Hippocampal formation (tissue), 2 donors: ENCODE measurements at regions not wholly inside any gene's neighbourhood (a gene's known extent, or its start where the extent isn't known, plus 50 kb on each side); places are given as distances from the start of the nearest gene placed in this dataset.
"Not testable (repeated sequence)": the region's sequence is repeated elsewhere in the genome, so short reads cannot be mapped to it uniquely, and the experiment has no call there.

Source experiments
- DNase-seq, 2 donors: peaks; one replicate each; lab custom pipeline; 2025; lab: John Stamatoyannopoulos, UW

DNA sequence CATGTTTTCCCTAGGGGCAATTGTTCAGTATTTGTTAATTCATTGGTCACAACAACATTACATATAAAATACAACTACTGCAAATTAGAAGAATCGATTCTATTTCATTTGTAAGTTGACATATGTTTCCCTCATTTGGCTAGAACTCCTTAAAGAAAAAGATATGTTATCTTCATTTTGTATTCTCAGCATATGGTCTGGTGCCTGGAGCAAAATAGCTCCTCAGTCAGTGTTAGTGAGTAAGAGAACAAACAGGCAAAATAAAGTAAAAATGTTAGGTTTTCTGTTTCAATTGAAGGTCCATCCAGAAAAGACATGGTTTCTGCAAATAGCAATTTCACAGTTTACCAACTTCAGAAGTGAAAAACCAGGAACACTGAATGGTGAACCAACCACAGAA is 1343.1 kb downstream of the ROBO1 start:
- no peak for DNase-seq

DNA sequence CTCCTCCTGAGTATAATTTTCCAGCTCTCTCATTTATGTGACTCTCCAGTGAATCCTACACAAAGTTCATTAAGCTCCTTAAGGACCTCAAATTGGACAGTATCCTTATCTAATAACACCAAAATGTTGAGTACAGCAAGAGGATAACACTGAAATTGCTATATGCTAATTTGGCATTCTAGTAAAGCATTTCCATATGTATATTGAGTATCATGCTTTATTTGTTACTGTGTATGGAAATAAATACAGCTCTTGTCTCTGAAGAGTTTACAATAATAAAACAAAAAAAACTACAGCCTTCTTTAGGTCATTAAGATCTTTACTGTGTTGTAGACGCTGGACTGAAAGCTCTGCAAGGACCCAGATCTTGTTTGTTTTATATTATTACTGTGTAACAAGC is 1341.3 kb downstream of the ROBO1 start:
- no peak for DNase-seq

DNA sequence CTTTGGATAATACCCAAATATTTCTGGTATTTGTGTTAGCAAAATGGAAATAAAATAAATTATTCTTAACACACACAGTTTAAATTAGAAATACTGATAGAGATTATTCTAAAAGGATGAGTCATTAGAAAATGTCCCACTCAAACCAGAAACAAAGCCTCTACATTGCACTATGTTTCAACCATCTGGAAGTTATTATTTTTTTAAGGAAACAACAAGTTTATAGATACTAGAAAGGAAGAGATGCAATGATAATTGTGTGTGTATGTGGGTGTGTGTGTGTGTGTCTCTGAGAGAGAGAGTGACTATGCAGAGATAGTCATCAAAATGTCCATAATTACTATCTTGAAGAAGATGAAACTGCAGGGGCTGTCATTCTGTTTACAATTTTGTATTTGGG is 1340.5 kb downstream of the ROBO1 start:
- DNase-seq = no peak

DNA sequence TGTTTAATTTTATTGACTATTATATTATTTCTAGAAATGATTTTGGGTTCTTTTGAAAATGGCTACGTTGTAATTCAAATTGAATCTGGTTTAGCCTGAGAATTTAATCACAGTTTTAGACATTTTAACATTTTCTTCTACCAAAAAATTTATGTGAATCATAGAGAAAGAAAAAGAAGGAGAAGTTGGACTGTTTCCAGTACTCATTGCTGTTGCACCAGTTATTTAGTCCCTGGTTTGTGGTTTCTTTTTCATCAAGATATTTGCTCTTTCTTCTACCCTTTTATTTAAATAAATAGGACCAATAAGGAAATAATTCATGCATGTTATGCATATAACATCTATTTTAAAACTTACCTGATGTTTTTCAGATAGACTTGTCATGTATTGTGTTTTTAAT is 1337.1 kb downstream of the ROBO1 start:
- no peak for DNase-seq

DNA sequence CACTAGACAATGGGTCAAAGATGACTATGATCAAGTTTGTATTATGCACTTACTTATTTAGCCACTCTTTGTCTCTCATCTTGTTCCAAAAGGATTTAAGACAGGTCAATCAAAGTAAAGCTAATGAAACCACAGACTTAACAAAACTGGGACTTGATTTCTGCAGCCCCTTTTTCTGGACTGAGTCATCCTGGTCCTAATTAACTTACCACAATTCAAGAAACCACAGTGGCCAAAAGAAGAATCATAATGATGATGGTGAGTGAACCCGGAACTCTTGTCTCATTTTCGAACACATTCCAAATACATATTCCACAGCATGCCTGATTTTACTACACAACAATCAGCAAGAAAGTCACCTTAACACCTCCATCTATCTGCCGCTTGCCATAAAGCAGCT is 1333.0 kb downstream of the ROBO1 start:
- no peak for DNase-seq

DNA sequence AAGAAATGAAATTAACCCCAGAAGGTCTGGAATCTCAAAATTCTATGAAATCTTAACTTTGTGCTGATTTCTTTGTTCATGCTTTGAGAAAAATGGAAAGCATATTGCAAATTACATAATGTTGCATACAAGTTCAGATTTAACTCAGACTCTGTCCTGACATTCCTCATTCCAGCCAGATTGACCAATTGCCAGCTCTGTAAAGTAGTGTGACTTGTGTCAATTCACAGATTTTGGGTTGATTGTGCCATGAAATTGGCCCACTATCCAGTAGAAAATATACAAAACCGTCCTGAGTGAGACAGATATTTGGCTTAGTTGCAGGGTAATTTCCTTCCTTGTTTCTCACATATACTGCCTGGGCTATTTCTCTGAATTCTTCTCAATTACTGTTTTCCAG is 1312.6 kb downstream of the ROBO1 start:
- no peak for DNase-seq

DNA sequence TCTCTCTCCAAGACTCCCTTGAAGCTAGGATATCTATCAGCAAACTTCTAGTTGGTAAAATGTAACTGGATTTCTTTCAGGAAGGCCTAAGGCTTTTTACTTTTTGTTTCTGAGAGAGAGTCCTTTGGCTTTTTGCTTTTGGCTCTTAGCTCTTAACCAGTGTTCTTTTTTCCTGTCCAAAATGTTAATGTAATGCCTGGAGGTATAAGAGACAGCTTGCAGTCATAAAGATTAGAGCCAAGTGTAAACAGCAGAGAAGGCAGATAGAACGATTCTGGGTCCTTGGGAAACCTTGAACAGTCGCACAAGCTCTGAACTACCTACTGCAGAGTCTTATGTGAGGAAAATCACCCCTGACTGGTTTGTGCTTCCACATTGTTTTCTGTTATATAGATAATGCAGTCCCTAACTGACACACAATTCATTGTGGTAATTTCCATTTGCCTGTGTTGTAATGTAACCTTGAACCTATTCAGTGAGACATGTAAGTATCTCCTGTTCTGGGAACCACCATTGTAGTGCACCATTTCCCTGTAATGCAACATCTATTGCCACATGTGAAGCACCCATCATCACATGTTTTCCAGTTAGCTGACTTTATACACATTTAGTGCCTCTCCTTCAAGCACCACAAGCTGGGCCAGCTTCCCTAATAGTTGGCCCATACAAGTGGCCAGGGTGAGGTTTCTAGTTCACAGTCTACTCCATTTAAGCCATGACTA is 1311.9 kb downstream of the ROBO1 start:
- DNase-seq = no peak

DNA sequence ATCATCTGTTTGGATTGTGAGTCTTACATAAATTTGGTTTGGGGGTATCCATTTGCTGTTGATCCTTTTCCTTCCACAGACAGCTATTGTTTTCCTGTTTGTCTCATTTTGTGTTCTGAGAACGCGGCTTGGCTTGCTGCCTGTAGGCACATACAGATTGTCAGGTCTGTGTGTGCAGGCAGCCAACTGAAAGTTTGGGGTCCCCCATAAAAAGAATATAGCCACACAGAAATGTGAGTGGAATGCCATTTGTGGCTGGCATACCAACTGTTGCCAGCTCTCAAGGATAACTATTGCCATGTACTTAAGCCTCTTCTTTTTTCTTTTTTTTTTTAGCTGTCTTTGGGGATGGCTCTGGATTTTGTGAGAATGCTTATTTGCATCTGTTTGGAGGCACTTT is 1308.0 kb downstream of the ROBO1 start:
- no peak for DNase-seq

DNA sequence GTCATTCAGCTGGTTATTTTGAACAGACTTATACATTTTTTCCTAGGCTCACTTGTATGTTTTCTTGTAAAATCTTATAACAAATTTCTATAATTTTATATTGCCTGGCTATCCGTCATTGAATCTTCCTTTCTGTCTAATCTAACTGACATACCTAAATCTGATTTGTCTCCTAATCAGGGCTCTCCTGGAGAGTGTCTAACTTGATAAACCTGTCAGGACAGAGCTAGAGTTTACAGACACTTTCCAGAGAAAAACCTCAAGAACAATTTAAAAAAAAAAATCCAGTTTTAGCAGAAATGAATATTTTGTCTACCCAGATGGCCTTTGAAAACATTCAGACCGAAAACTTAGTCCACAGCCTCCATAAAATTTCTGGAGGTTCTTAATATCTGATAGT is 1305.8 kb downstream of the ROBO1 start:
- DNase-seq = no peak

DNA sequence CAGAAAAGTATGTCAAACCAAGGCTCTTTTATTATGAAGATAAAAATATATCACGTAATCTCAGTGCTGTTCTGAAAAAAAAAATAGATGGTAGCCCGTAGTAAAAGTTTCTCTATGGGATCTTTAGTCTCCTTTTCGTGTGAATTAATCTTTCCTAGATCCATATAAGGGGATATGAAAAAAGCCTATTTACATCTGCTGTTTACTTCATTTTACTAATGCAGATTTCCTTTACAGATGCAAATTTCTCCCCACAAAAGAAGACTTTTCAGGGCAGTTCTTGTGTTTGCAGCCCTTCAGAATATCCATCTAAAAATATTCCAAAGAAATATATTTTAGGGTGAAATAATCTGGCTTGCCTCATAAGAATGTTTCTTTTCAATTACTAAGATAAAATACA is 1291.7 kb downstream of the ROBO1 start:
- no peak for DNase-seq

DNA sequence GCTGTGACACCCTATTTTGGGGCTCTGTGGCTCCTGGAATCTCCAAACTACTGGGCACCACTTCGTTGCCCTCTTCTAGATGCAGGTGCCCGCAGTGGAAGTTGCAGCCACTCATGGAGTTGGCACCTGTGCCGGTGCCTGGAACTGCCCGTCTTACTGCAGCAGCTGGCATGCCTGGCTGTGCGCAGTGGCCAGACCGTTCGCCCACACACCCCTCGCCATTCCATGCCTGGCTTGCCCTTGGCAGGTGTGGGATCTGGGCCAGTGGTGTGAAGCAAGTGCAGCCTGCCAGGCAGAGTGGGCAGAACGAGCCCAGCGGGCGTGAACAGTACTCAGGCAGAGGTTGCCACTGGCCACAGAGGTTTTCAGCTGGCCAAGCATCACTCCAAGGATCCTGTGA is 1286.7 kb downstream of the ROBO1 start:
- DNase-seq = no peak

DNA sequence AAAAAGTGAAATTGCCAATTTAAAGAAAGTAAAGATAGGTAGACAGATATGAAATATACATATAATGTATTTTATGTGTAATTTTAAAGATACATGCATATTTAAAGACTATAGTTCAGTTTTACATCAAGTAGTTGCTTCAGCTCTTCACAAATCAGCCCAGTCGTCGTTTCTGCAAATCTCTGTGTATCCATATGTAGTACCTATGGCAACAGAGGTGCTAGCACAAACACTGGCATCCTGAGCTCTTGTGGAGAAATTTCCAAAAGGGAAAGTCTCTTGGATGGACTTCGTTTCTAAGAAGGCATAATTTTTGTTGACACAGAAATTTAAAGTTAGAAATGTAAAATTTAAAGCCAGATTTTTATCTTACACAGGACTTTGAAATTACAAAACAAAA is 1284.7 kb downstream of the ROBO1 start:
- DNase-seq = no peak

DNA sequence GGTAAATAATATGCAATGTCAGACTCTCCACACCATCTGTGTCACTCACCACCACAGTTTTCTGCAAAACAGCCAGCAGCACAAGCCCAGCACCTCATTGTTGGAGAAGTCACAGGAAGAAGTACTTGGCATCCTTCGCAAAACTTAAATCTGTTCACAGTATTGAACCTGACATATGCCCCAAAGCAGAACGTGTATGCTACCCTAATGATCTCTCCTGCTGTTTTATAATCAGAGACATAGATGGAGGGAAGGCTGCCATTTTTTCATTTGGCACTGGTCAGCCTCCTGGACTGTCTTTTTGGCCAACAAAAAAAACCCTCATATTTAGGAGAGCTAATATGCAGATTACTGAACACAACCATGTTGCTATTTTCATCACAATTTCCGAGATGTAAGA is 1272.9 kb downstream of the ROBO1 start:
- DNase-seq = no peak

DNA sequence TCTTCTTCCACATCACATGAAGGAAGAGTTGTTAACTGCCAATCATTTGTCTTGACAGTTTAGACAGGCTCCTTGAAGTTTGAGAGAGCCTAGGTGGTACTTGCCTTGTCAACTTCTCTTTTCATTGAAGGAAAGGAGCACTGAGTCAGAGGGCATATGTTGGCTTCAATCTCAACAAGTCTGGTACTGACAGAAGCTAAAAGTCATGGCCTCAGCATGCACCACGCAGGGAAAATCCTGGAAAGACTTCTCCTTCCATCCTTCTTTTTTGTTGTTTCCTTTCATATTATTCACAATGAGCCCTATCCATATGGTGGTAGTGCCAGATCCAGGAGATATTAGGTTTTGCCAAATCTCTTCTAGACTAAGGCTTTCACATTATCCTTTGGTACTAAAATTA is 1272.5 kb downstream of the ROBO1 start:
- no peak for DNase-seq

DNA sequence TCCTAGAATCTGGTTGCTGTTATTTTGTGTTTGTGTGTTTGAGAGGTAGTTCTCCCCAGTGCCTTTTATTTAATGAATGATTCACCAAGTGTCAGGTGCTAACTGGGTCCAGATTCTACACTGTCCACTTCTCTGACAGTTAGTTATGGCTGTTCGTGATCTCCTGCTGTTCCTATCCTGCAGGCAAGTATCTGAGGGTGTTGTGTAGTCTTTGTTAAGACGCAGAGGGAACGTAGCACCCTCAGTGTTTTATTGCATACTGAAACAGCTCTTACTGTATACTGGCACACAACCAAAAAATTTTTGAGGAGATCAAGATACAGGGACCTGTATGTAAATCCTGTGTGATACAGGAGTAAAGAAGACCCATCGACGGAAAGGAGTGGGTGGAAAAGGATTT is 1271.3 kb downstream of the ROBO1 start:
- DNase-seq = no peak

DNA sequence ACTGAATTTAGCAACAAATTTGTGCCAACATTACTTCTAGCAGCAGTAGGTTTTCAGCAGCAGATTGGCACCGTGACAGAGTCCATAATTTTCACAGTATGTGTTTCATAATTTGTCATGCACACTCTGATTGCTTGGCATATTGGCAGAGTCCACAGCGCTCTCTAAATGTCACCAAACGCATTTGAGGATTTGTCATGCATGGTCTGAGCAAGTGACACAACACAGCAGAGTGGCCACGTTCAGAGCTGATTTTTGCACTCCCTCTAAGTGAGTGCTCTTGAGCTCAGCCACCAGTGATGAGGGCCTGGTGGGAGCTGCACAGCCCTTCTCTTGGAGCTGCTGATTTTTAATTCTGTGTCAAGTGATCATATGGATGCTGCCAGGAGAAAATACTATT is 1270.8 kb downstream of the ROBO1 start:
- no peak for DNase-seq

DNA sequence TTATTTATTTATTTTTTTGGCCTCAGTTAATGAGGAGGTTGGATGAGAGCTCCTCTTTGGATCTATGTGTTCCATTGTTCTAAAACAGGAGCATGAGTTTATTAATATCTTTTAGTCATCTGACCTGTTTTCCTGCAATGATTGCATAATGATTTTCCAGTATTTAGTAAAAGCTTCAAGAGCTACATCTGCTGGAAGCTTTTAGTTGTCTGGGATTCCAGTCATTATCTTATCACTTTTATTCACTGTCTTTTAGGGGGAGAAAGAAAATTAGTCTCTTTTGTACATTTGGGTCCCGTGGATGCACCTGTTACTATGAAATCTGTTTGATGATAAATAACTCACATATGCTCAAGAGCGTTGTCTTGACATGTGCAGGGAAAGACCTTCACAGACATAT is 1270.0 kb downstream of the ROBO1 start:
- no peak for DNase-seq

DNA sequence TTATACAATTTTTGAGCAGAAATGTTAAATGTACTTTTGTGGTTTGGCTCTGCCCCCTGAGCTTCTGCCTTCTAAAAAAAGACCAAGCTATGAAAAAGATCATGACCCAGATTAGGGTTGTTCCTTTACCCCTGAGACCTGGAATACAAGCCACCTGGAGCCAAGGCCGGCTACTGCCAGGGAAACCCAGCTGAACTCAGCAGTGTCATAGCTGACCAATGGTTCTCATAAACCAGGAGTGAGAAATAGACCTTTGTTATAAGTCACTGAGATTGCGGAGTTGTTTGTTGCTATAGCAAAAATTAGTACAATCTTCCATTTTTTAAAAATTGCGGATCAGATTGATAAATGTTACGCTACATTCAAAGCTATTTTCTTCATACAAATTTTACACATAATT is 1261.7 kb downstream of the ROBO1 start:
- no peak for DNase-seq

DNA sequence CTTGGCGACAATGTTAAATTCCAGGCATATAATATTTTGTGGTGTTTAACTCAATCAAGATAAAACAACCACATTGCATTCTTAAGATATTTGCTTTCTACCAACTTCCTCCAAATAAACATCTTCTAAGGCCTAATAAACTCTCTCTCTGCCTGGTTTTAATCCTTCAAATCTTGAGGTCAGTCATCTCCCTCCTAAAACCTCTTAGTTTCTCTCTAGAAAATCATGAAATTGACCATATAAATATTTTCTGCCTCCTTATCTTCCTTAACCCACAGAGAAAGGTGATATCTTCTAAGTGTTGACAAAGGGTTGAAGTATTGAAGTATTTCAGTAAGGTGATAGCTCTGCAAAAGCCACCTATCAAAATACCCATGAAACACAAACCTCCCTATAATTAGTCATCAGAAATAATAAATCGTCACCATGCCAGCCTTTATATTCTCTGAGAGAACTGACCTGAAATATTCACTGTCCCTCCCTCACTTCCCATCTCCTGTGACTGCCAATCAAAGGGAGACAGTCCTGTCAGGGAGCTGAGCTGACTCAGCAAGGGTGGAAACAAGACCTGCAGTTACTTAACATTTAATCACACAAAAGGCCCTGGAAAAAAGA is 1261.1 kb downstream of the ROBO1 start:
- no peak for DNase-seq

DNA sequence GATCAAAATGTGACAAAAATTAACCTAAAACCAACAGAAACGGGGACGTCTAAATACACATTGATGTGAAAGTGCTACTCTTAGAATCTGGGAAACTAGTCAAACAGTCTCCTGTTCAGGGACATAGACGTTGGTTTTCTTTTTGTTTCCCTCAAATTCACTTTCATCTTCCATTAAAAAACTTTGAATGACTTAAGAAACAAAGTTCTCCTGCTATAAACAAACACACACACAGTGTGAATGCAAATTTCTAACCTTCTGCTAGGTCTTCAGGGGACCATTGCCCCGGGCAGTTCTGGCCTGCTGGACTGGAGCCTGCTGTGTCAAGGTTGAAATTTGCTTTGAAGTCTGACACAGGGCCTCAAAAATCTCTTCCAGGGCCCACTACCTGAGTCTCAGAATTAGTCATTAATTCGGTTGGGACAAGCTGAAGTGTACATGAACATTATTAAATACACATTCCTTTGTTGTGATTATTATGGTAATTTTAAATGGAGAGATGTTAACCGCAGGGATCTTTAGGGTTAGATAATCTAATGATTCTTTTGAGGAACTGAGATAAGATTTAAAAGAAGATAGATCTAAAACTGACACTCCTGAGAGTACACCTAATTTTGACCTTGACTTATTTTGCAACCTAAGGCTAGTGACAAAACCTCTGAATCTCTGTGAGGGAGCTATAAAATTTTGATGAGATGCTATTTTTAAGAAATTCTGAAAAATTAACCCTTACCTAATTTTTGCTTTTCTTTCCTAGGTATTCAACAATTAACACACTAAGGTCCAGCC is 1260.4 kb downstream of the ROBO1 start:
- no peak for DNase-seq

DNA sequence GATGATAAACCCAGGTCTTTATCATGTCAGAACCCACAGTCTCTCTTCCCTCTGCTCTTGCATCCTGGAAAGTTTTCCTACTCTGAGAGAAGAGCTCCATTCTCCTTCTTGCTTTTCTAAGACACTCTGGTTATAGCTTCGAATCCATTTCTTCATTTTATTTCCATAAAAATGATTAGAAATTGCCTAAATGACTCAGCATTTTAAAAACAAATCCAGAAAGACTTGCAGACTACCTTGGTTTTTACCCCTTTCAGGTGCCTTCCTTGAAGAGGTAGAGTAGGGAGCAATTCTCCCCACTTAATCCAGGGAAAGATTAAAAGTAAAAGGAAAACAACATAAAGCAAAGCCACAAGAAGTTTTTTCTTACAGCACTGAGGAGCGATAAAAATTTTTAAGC is 1256.0 kb downstream of the ROBO1 start:
- no peak for DNase-seq

DNA sequence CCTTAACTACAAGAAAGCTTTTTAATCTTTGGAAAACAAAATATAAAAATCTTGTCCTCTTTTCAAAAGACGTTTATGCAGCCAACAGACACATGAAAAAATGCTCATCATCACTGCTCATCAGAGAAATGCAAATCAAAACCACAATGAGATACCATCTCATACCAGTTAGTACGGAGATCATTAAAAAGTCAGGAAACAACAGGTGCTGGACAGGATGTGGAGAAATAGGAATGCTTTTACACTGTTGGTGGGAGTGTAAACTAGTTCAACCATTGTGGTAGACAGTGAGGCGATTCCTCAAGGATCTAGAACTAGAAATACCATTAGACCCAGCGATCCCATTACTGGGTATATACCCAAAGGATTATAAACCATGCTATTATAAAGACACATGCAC is 1255.0 kb downstream of the ROBO1 start:
- not testable (repeated sequence) for DNase-seq

DNA sequence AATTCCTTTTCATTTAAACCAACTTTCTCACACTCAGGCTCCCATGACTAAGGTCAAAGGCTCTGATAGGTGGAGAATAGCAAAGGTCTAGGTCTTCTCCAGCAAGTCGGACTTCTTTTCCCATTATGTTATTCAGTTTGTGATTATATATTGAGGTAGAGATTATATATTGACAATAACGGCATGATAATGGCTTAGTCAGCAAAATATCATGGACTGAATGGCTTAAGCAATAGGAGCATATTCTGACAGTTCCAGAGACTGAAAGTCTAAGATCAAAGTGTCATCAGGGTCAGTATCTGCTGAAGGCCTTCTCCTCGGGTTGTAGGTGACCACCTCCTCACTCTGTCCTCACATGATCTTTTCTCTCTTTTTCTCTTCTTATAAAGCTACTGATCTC is 1251.4 kb downstream of the ROBO1 start:
- DNase-seq = no peak
